Stomach (tissue), 8 donors: ENCODE measurements at regions not wholly inside any gene's neighbourhood (a gene's known extent, or its start where the extent isn't known, plus 50 kb on each side); places are given as distances from the start of the nearest gene placed in this dataset.

ENCODE experiments used
- DNase-seq, 2 donors: peaks; one replicate each; pipeline versions ENCODE4 v3.0.0 to v3.0.0-alpha.2; 2013 to 2019
- H3K27ac ChIP-seq, 5 donors: fragments of 200-600 bp in 4 of 5; sonication (generic) in 4 of 5; one replicate each; pipeline ENCODE4 v1.5.1; 2013 to 2019; ENCODE audit warnings: mild to moderate bottlenecking in 1 of 5, moderate library complexity in 1 of 5
- H3K27me3 ChIP-seq, 3 donors: fragments of 200-600 bp; sonication (generic); one replicate each; pipeline ENCODE4 v1.5.1; 2017 to 2019; ENCODE audit warnings: mixed run types in 1 of 3
- H3K36me3 ChIP-seq, 4 donors: fragments of 200-600 bp; sonication (generic); 1 replicate in 3 of 4; 2 replicates in 1 of 4; pipeline ENCODE4 v1.5.1; 2016 to 2019
- H3K4me1 ChIP-seq, 4 donors: fragments of 200-600 bp; sonication (generic); one replicate each; pipeline ENCODE4 v1.5.1; 2016 to 2019
- H3K4me3 ChIP-seq, 4 donors: fragments of 200-600 bp; sonication (generic) in 3 of 4; one replicate each; pipeline ENCODE4 v1.5.1; 2016 to 2019; ENCODE audit warnings: mild to moderate bottlenecking in 1 of 4
- H3K9me3 ChIP-seq, 4 donors: fragments of 200-600 bp; sonication (generic); one replicate each; pipeline ENCODE4 v1.5.1; 2016 to 2019
- EP300 ChIP-seq: sonication (generic); formaldehyde crosslinking; IDR thresholded peaks from one replicate; pipeline ENCODE4 v1.6.1; 2017; ENCODE audit warnings: antibody characterized with exemption
- POLR2A ChIP-seq, 4 donors: fragments of 450-650 bp; IDR thresholded peaks; one replicate each; pipeline ENCODE4 v1.6.1; 2016; ENCODE audit warnings: antibody characterized with exemption in 4 of 4, control low read depth in 2 of 4, mild to moderate bottlenecking in 1 of 4, moderate library complexity in 1 of 4
- POLR2AphosphoS5 ChIP-seq, 3 donors: sonication (generic); formaldehyde crosslinking; IDR thresholded peaks; one replicate each; pipeline ENCODE4 v1.6.1; 2016; ENCODE audit warnings: antibody characterized with exemption in 3 of 3
- WGBS, 5 donors: extraction: QIAGEN DNeasy Blood & Tissue Kit in 3 of 5; methylation state at CpG; one replicate each; pipeline versions ENCODE4 v1.1.5 to v1.1.7; 2013 to 2018; 5-methylcytosine and 5-hydroxymethylcytosine counted together
- intact Hi-C: fragments of 100-400 bp; cut with DNase I; formaldehyde crosslinking; loops from one replicate; pipeline ENCODE4 v1.15.1; 2023; ENCODE audit warnings: low total_unique reads
- TF ChIP-seq, protein P1 (sequence below), 7 experiments: fragments of 450-650 bp in 4 of 7; fragments of 200-600 bp in 3 of 7; sonication (generic) in 3 of 7; IDR thresholded peaks; one replicate each; pipeline ENCODE4 v1.5.1; 2016 to 2019; ENCODE audit warnings: antibody characterized with exemption in 7 of 7, control low read depth in 2 of 7, mild to moderate bottlenecking in 1 of 7
- donor health status: healthy with polysubstance abuse.
- donor health status: Bipolar disorder and iron deficiency.
- donor health status: healthy.

DNA sequence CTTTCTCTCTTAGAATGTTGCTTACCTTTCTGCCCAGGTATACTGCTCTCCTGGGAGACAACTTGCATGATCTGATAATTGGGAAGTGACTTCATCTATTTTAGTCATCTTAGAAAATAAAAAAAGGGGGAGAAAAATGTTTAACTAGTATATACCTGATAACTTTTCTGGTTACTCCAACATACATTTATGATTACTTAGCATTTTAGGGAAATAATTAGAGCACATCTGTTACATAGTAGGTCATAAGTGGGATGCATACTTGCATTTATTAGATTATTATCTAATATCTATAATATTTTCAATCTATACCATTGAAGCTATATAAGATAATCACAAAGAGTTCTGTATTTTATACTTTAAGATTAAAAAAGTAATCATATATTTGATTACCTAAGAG, 193.9 kb upstream of the EYS start:
- no peak overlapping the region for H3K4me3 ChIP-seq
- peaks cover 0 to 11% (median 4%) of the 10 kb centered on the region in 4 donors for H3K9me3 ChIP-seq
- no peak for DNase-seq
- TF ChIP-seq POLR2AphosphoS5 (IDR thresholded peaks at IDR 0.05), result no peak
- TF ChIP-seq, protein P1, sequence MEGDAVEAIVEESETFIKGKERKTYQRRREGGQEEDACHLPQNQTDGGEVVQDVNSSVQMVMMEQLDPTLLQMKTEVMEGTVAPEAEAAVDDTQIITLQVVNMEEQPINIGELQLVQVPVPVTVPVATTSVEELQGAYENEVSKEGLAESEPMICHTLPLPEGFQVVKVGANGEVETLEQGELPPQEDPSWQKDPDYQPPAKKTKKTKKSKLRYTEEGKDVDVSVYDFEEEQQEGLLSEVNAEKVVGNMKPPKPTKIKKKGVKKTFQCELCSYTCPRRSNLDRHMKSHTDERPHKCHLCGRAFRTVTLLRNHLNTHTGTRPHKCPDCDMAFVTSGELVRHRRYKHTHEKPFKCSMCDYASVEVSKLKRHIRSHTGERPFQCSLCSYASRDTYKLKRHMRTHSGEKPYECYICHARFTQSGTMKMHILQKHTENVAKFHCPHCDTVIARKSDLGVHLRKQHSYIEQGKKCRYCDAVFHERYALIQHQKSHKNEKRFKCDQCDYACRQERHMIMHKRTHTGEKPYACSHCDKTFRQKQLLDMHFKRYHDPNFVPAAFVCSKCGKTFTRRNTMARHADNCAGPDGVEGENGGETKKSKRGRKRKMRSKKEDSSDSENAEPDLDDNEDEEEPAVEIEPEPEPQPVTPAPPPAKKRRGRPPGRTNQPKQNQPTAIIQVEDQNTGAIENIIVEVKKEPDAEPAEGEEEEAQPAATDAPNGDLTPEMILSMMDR (IDR thresholded peaks at IDR 0.05), result no peak
- TF ChIP-seq EP300, result no peak
- no peak overlapping the region for H3K27ac ChIP-seq
- H3K4me1 ChIP-seq, result no peaks in the 10 kb centered on the region
- intact Hi-C loops, result no loop called here
- no peaks in the 10 kb centered on the region for H3K27me3 ChIP-seq
- H3K36me3 ChIP-seq, result no peaks in the 10 kb centered on the region

DNA sequence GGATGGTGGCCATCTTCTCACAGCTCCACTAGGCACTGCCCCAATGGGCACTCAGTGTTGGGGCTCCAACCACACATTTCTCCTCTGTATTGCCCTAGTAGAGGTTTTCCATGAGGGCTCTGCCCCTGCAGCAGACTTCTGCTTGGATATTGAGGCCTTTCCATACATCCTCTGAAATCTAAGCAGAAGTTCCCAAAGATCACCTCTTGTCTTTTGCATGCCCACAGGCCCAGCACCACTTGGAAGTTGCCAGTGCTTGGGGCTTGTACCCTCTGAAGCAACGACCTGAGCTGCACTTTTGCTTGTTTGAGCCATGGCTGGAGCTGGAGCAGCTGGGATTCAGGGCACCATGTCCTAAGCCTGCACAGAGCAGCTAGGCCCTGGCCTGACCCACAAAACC, 189.1 kb upstream of the EYS start:
- no peaks in the 10 kb centered on the region for H3K36me3 ChIP-seq
- no peaks in the 10 kb centered on the region for H3K27me3 ChIP-seq
- no peak overlapping the region for H3K4me3 ChIP-seq
- no peak for DNase-seq
- H3K4me1 ChIP-seq, result no peaks in the 10 kb centered on the region
- WGBS, 5 donors, result 0 to 26% (median 17%) methylated on average over 1 of the region's 1 CpG
- H3K27ac ChIP-seq, result no peak overlapping the region
- TF ChIP-seq POLR2AphosphoS5 (IDR thresholded peaks at IDR 0.05) (no peak), POLR2A (IDR thresholded peaks at IDR 0.05) (no peak), EP300 (no peak)
- TF ChIP-seq, protein P1 (IDR thresholded peaks at IDR 0.05), result no peak
- intact Hi-C loops, result no loop called here
- H3K9me3 ChIP-seq, result peaks cover 0 to 14% (median 8%) of the 10 kb centered on the region in 4 donors

DNA sequence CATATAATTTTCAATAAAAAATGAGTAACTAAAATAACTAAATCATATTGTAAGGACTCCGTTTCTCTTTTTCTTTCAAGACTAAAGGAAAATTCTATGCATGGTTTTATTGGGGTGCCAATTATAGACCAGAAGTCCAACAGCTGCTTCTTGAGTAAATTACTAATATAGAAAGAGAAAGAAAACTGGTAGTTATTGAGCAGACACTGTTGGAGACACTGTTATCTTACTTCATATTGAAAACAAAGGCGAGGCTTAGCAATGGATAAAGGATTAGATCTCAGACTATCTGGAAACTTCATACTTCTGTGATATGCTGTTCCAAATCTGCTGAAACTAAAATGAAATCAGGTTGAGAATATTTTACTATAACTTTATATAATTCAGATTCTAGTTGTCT, 169.6 kb upstream of the EYS start:
- WGBS, 5 donors, result 65 to 82% (median 79%) methylated on average over 2 of the region's 2 CpGs
- H3K4me1 ChIP-seq, result no peaks in the 10 kb centered on the region
- intact Hi-C loops, result no loop called here
- no peak for TF ChIP-seq EP300
- no peak for TF ChIP-seq POLR2A (IDR thresholded peaks at IDR 0.05)
- TF ChIP-seq, protein P1 (IDR thresholded peaks at IDR 0.05), result no peak
- no peak for TF ChIP-seq POLR2AphosphoS5 (IDR thresholded peaks at IDR 0.05)
- no peaks in the 10 kb centered on the region for H3K36me3 ChIP-seq
- no peak overlapping the region for H3K27ac ChIP-seq
- no peaks in the 10 kb centered on the region for H3K9me3 ChIP-seq
- no peaks in the 10 kb centered on the region for H3K27me3 ChIP-seq
- no peak for DNase-seq
- H3K4me3 ChIP-seq, result no peak overlapping the region

DNA sequence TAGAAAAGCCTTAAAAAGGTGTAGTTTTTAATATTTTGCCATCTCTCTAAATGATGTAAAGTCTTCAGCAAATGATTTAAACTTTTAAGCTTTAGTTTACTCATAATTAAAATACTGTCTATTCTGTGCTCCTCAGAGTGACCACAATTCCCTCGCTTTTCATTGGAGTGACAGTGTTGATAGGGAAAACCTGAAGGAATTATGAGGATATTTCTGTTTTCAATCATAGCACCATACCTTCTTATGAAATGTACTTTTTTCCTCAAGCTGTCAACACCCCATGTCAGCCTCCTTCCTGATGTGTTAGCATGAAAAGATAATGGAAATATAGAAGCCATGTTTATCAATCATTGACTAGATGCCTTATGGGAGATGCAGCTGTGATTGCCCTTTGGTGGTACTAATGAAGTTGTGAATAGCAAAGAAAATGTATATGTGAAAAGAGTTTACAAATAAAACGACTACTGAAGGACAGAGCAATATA, 145.4 kb upstream of the EYS start:
- Histone ChIP-seq H3K27ac (no peak overlapping the region), H3K36me3 (no peaks in the 10 kb centered on the region), H3K4me1 (no peaks in the 10 kb centered on the region), H3K4me3 (no peak overlapping the region), H3K27me3 (no peaks in the 10 kb centered on the region), H3K9me3 (peaks cover 0 to 7% (median 3%) of the 10 kb centered on the region in 4 donors)
- DNase-seq, result no peak
- 77 to 89% (median 80%) methylated on average over 2 of the region's 2 CpGs for WGBS, 5 donors
- TF ChIP-seq POLR2AphosphoS5 (IDR thresholded peaks at IDR 0.05) (no peak), EP300 (no peak), POLR2A (IDR thresholded peaks at IDR 0.05) (no peak)
- TF ChIP-seq, protein P1 (IDR thresholded peaks at IDR 0.05), result no peak
- intact Hi-C loops, result no loop called here
